HEK293T (cell line): ENCODE measurements at regions not wholly inside any gene's neighbourhood (a gene's known extent, or its start where the extent isn't known, plus 50 kb on each side); places are given as distances from the start of the nearest gene placed in this dataset.

Experiments
- CTCF ChIA-PET: fragments of 350-600 bp; formaldehyde crosslinking; extraction: SDS; loops from one replicate; lab custom pipeline; 2021; ENCODE audit warnings: antibody characterized with exemption, inconsistent platforms; lab: Yijun Ruan, JAX
- POLR2A ChIA-PET: fragments of 350-600 bp; formaldehyde crosslinking; extraction: SDS; loops from one replicate; lab custom pipeline; 2020; ENCODE audit warnings: antibody characterized with exemption, inconsistent platforms; lab: Yijun Ruan, JAX
- DNase-seq: peaks from one replicate; pipeline ENCODE4 v3.0.0; 2012; ENCODE audit warnings: mixed read lengths; ENCODE audit errors: extremely low spot score
- ARNT ChIP-seq: fragments of 450-650 bp; IDR thresholded peaks from 2 replicates; pipeline ENCODE4 v1.6.1; 2017; ENCODE audit warnings: mild to moderate bottlenecking
- BHLHE40 ChIP-seq: fragments of 450-650 bp; IDR thresholded peaks from 2 replicates; pipeline ENCODE4 v1.6.1; 2016; ENCODE audit warnings: mild to moderate bottlenecking, moderate library complexity, borderline replicate concordance
- CTBP1 ChIP-seq: fragments of 450-650 bp; IDR thresholded peaks from 2 replicates; pipeline ENCODE4 v1.6.1; 2016; ENCODE audit warnings: borderline replicate concordance
- ELF4 ChIP-seq: fragments of 450-650 bp; IDR thresholded peaks from 2 replicates; pipeline ENCODE4 v1.6.1; 2017; ENCODE audit warnings: antibody characterized with exemption
- FOXA1 ChIP-seq: fragments of 450-650 bp; IDR thresholded peaks from 2 replicates; pipeline ENCODE4 v1.6.1; 2016; ENCODE audit warnings: mild to moderate bottlenecking
- FOXK2 ChIP-seq: fragments of 450-650 bp; IDR thresholded peaks from 2 replicates; pipeline ENCODE4 v1.6.1; 2016; ENCODE audit warnings: mild to moderate bottlenecking
- FOXM1 ChIP-seq: fragments of 450-650 bp; IDR thresholded peaks from 2 replicates; pipeline ENCODE4 v1.6.1; 2017; ENCODE audit warnings: mild to moderate bottlenecking, borderline replicate concordance
- HDGF ChIP-seq: fragments of 450-650 bp; IDR thresholded peaks from 2 replicates; pipeline ENCODE4 v1.6.1; 2017; ENCODE audit warnings: antibody characterized with exemption, borderline replicate concordance
- L3MBTL2 ChIP-seq: fragments of 450-650 bp; conservative IDR thresholded peaks from 2 replicates; pipeline ENCODE4 v1.6.1; 2016; ENCODE audit warnings: mild to moderate bottlenecking
- LEF1 ChIP-seq: fragments of 450-650 bp; IDR thresholded peaks from 2 replicates; pipeline ENCODE4 v1.6.1; 2017; ENCODE audit warnings: mild to moderate bottlenecking, borderline replicate concordance
- NFRKB ChIP-seq: fragments of 450-650 bp; IDR thresholded peaks from 2 replicates; pipeline ENCODE4 v1.6.1; 2016; ENCODE audit warnings: mild to moderate bottlenecking, moderate library complexity
- PKNOX1 ChIP-seq: fragments of 450-650 bp; IDR thresholded peaks from 2 replicates; pipeline ENCODE4 v1.6.1; 2016
- SP1 ChIP-seq: fragments of 450-650 bp; IDR thresholded peaks from 2 replicates; pipeline ENCODE4 v1.6.1; 2017
- SUZ12 ChIP-seq: fragments of 450-650 bp; IDR thresholded peaks from 2 replicates; pipeline ENCODE4 v1.6.1; 2016; ENCODE audit warnings: mild to moderate bottlenecking
- TARDBP ChIP-seq: fragments of 450-650 bp; IDR thresholded peaks from 2 replicates; pipeline ENCODE4 v1.6.1; 2016
- ZNF384 ChIP-seq: fragments of 450-650 bp; IDR thresholded peaks from 2 replicates; pipeline ENCODE4 v1.6.1; 2016

- no peak for TF ChIP-seq BHLHE40
- no peak for TF ChIP-seq CTBP1
- TF ChIP-seq SUZ12, result no peak
- TF ChIP-seq NFRKB, result no peak
- no peak for TF ChIP-seq HDGF
- POLR2A ChIA-PET, result no interaction called here
- DNase-seq, result no peak
- CTCF ChIA-PET, result no interaction called here
Observed at GRCh38 chr6:100322886-100323285, 141.8 kb downstream of the SIM1 start.

GRCh38 chr6:100320686-100321085, 144.0 kb downstream of the SIM1 start:
- CTCF ChIA-PET, result no interaction called here
- TF ChIP-seq SP1 (no peak), ZNF384 (no peak), BHLHE40 (no peak), SUZ12 (no peak), FOXK2 (no peak), FOXA1 (no peak)
- POLR2A ChIA-PET, result no interaction called here
- no peak for DNase-seq

- no peak for TF ChIP-seq ZNF384
- TF ChIP-seq ELF4, result no peak
- no peak for TF ChIP-seq SUZ12
- TF ChIP-seq ARNT, result no peak
- no peak for TF ChIP-seq L3MBTL2
- TF ChIP-seq HDGF, result no peak
- TF ChIP-seq FOXK2, result no peak
- TF ChIP-seq BHLHE40, result no peak
- no peak for TF ChIP-seq CTBP1
- TF ChIP-seq TARDBP, result no peak
- TF ChIP-seq FOXM1, result no peak
- TF ChIP-seq LEF1, result no peak
- TF ChIP-seq NFRKB, result no peak
- TF ChIP-seq SP1, result no peak
- no peak for TF ChIP-seq PKNOX1
- TF ChIP-seq FOXA1, result no peak
- no peak for DNase-seq
- ChIA-PET CTCF (no interaction called here), POLR2A (no interaction called here)
Observed at GRCh38 chr6:100317031-100317430, 147.7 kb downstream of the SIM1 start.

- no peak for TF ChIP-seq TARDBP
- TF ChIP-seq LEF1, result no peak
- TF ChIP-seq PKNOX1, result no peak
- TF ChIP-seq FOXA1, result no peak
- no peak for TF ChIP-seq FOXM1
- no peak for TF ChIP-seq CTBP1
- TF ChIP-seq BHLHE40, result no peak
- no peak for TF ChIP-seq ZNF384
- TF ChIP-seq FOXK2, result no peak
- no peak for TF ChIP-seq HDGF
- no peak for TF ChIP-seq SP1
- ChIA-PET POLR2A (no interaction called here), CTCF (interaction anchor here (0.7 kb wide), 1 partner anchor 147 kb away, joined by 3 read pairs; no protein-coding TSS in a partner anchor)
- DNase-seq, result no peak
Observed at GRCh38 chr6:100314186-100314585, 150.5 kb downstream of the SIM1 start.

- DNase-seq, result no peak
- ChIA-PET POLR2A (no interaction called here), CTCF (interaction anchor here (0.9 kb wide), 1 partner anchor 149 kb away, joined by 3 read pairs; no protein-coding TSS in a partner anchor)
- no peak for TF ChIP-seq FOXA1
- TF ChIP-seq HDGF, result no peak
- TF ChIP-seq NFRKB, result no peak
Observed at GRCh38 chr6:100311707-100312251, 152.9 kb downstream of the SIM1 start.

GRCh38 chr6:100309174-100309573, 155.5 kb downstream of the SIM1 start:
- no peak for DNase-seq
- TF ChIP-seq L3MBTL2, result no peak
- no peak for TF ChIP-seq TARDBP
- TF ChIP-seq SUZ12, result no peak
- TF ChIP-seq ARNT, result no peak
- no peak for TF ChIP-seq PKNOX1
- TF ChIP-seq FOXK2, result no peak
- TF ChIP-seq CTBP1, result no peak
- no peak for TF ChIP-seq NFRKB
- no peak for TF ChIP-seq FOXM1
- ChIA-PET CTCF (no interaction called here), POLR2A (no interaction called here)

GRCh38 chr6:100307561-100307960, 157.2 kb downstream of the SIM1 start:
- ChIA-PET CTCF (no interaction called here), POLR2A (no interaction called here)
- TF ChIP-seq LEF1 (no peak), NFRKB (no peak), TARDBP (no peak), PKNOX1 (no peak), FOXA1 (no peak), L3MBTL2 (no peak), ARNT (no peak), FOXM1 (no peak), ZNF384 (no peak), BHLHE40 (no peak), SP1 (no peak), FOXK2 (no peak), HDGF (no peak), ELF4 (no peak), SUZ12 (no peak), CTBP1 (no peak)
- no peak for DNase-seq
